GM23248 (cell line): ENCODE measurements at regions not wholly inside any gene's neighbourhood (a gene's known extent, or its start where the extent isn't known, plus 50 kb on each side); places are given as distances from the start of the nearest gene placed in this dataset.

Experiments used
- EZH2 ChIP-seq: fragments of 200-600 bp; sonication (generic); IDR thresholded peaks from 2 replicates; pipeline ENCODE4 v1.6.1; 2018; ENCODE audit warnings: antibody characterized with exemption, mild to moderate bottlenecking; ENCODE audit not compliant: insufficient read depth, poor library complexity, severe bottlenecking
- EZH2phosphoT487 ChIP-seq: fragments of 200-600 bp; sonication (generic); IDR thresholded peaks from 2 replicates; pipeline ENCODE4 v1.6.1; 2018; ENCODE audit warnings: antibody characterized with exemption, moderate library complexity, mild to moderate bottlenecking, low read depth; ENCODE audit not compliant: insufficient read depth

DNA sequence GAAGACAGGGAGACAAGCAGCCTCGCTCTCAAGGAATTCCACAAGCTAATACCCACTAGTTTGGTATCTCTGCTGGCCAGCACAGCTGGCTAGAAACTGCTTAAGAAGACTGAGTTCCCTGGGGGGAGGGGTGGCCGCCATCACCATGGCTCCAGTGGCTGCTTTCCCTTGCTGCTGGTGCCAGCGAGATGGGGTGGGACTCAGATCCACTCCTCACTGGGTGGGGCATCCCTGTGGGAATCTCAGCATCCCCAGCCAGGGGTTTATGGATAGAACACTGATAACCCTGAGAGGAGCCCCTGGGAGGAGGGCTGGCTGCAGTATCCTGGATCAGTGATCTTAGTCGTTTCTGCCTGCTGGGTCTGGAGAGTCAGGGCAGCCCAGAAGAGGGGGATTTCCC lies 170.6 kb upstream of the MDGA2 start:
- TF ChIP-seq EZH2 (no peak), EZH2phosphoT487 (no peak)
